Bronchial epithelial cell (primary cell): ENCODE measurements at regions not wholly inside any gene's neighbourhood (a gene's known extent, or its start where the extent isn't known, plus 50 kb on each side); places are given as distances from the start of the nearest gene placed in this dataset.

Source experiments
- DNase-seq: peaks from one replicate; pipeline ENCODE4 v3.0.0-alpha.2; 2010; ENCODE audit warnings: low read depth
- FAIRE-seq: peaks from 2 replicates; lab custom pipeline; 2011; peaks lifted over from hg19 to GRCh38; lab: Jason Lieb, UNC
- H3K27me3 ChIP-seq: 2 replicates; pipeline ENCODE4 v1.5.1; 2011; ENCODE audit warnings: low read length; ENCODE audit not compliant: control insufficient read depth, insufficient read depth
- H3K36me3 ChIP-seq: 2 replicates; pipeline ENCODE4 v1.5.1; 2011; ENCODE audit warnings: low read length; ENCODE audit not compliant: control insufficient read depth, insufficient read depth
- H3K4me3 ChIP-seq: 2 replicates; pipeline ENCODE4 v1.5.1; 2011; ENCODE audit warnings: mild to moderate bottlenecking, low read depth, low read length, control low read depth
- TF ChIP-seq, protein P1 (sequence below): IDR thresholded peaks from 2 replicates; pipeline ENCODE4 v1.5.1; 2011; ENCODE audit warnings: mild to moderate bottlenecking, moderate library complexity, low read length, control low read depth, inconsistent platforms; ENCODE audit not compliant: insufficient read depth, severe bottlenecking

DNA sequence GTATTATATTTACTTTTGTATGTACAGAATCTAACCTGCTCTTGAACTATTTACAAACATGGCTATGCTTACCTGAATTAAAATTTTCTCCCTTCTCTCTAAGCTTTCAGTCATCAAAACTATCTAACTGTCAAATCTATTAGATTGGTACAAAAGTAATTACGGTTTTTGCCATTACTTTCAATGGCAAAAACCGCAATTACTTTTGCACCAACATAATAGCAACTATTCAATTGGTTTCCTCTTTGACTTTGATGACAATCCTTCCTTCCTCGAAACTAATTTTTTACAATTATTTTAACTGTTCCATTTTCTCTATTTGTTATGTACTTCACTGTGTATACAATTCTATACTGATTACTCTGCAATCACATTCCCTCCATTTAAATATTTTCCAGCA is 1019.4 kb upstream of the CDH2 start:
- DNase-seq: no peak
- no peaks in the 10 kb centered on the region for H3K36me3 ChIP-seq
- no peak for FAIRE-seq
- no peak overlapping the region for H3K4me3 ChIP-seq
- TF ChIP-seq, protein P1, sequence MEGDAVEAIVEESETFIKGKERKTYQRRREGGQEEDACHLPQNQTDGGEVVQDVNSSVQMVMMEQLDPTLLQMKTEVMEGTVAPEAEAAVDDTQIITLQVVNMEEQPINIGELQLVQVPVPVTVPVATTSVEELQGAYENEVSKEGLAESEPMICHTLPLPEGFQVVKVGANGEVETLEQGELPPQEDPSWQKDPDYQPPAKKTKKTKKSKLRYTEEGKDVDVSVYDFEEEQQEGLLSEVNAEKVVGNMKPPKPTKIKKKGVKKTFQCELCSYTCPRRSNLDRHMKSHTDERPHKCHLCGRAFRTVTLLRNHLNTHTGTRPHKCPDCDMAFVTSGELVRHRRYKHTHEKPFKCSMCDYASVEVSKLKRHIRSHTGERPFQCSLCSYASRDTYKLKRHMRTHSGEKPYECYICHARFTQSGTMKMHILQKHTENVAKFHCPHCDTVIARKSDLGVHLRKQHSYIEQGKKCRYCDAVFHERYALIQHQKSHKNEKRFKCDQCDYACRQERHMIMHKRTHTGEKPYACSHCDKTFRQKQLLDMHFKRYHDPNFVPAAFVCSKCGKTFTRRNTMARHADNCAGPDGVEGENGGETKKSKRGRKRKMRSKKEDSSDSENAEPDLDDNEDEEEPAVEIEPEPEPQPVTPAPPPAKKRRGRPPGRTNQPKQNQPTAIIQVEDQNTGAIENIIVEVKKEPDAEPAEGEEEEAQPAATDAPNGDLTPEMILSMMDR: no peak
- no peaks in the 10 kb centered on the region for H3K27me3 ChIP-seq

DNA sequence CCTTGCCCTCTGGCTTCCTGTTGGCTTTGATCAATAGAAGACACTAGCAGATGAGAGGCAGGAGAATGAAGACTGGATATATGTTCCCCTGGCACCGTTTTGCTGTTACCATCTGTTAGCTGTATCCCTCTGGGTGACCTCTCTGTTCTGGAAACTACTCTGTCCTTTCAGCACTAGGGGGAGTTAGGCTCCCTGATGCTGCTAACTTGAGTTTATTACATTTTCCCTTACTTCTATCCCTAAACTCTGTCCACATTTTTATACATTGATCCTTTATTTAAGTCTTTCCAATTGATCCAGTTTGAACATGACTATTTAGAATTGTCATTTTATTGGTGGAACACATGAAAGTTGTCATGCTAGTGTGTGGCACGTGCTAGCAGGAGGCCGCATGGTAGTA is 1014.3 kb upstream of the CDH2 start:
- Histone ChIP-seq H3K4me3 (no peak overlapping the region), H3K36me3 (no peaks in the 10 kb centered on the region), H3K27me3 (no peaks in the 10 kb centered on the region)
- DNase-seq: peak; percentile 21
- TF ChIP-seq, protein P1: peak; percentile 41
- no peak for FAIRE-seq

DNA sequence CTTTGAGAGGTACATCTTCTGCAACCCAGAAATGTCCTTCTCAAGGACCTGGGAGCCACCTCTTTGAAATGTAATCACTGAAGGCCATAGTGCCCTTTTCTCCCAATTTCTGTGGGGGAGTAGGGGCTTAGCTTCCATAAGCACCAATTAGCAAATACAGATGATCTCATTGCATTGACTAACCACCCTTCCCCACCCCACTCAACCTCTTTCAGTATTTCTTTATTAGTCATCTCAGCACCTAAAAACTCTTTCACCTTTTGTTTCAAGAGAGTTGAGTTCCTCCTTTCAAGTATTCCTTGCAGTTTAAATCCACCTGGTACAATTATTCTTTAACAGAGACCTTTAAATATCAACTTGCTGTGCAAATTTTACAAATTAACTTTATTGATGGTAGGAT is 1011.8 kb upstream of the CDH2 start:
- Histone ChIP-seq H3K36me3 (no peaks in the 10 kb centered on the region), H3K4me3 (no peak overlapping the region), H3K27me3 (no peaks in the 10 kb centered on the region)
- no peak for FAIRE-seq
- TF ChIP-seq, protein P1: no peak
- peak; percentile 89 for DNase-seq

DNA sequence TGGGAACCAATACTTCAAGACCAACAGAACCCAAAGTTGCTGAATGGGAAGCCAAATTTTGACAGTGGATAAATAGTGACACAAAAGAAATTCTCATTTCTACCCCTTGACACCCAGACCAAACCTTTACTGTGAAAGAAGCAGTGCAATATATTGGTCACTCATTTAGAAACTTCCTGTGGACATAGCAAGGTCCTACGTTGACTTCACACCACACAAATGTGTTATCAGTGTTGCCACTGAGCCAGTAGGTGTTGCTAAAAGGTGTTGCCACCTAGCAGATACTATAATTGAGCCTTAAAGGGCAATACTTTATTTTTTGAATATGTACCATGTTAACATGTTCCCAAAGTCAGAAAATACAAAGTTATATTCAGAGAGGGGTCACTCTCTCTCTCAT is 1008.9 kb upstream of the CDH2 start:
- TF ChIP-seq, protein P1: no peak
- no peaks in the 10 kb centered on the region for H3K36me3 ChIP-seq
- FAIRE-seq (no peak), DNase-seq (no peak)
- H3K27me3 ChIP-seq: no peaks in the 10 kb centered on the region
- H3K4me3 ChIP-seq: no peak overlapping the region

DNA sequence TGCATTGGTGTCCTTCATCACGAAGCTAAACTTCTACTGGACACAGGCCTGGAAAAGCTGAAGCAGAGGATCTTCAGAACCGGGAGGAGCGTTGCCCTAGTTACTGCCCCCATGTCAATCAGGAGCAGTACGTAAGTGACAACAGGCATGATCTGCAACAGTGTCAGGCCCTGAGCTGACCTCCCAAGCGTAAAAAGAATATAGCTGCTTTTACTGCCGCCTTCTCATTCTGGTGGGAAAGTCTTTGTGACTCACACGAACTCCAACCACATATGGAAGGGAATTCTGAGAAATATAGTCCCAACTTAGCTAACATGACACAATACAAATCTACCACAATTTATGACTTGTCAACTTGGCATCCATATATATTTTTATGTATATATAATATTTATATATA is 1007.7 kb upstream of the CDH2 start:
- Histone ChIP-seq H3K27me3 (no peaks in the 10 kb centered on the region), H3K36me3 (no peaks in the 10 kb centered on the region), H3K4me3 (no peak overlapping the region)
- FAIRE-seq (no peak), DNase-seq (no peak)
- TF ChIP-seq, protein P1: no peak

DNA sequence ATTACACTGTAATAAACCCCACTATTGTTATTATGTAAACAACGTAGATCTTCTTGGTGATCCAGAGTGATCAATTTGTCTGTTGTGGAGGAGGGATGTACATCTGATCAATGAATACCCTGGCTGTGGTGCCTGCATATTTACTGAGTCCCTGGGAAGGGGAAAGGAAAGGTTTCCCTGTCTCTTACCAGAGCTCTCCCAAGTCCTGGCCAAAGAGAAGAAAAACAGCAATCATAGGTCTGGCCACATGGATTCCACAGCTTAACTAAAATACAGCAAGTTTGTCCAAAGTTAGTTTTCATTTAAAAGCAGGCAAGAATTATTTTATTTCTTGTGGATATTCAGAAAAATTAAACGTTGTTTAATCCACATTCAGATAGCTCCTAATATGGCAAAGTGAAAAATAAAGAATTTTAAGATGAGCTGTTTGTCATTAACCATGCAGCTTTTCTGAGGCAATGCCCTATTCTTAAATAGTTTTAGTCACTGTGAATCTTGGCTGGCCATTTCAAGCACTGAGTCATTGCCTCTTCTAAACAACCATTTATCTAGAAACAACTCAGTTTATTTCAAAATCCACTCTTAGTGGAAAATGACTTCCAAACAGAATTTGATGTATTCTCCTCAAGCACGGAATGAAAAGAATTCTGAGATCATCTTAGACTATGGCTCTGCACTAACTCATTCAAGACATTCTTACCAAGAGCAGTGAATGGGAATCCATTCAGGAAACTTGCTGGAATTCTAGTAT is 1004.4 kb upstream of the CDH2 start:
- H3K36me3 ChIP-seq: no peaks in the 10 kb centered on the region
- no peak overlapping the region for H3K4me3 ChIP-seq
- no peak for FAIRE-seq
- no peaks in the 10 kb centered on the region for H3K27me3 ChIP-seq
- peak; percentile 82 for DNase-seq
- TF ChIP-seq, protein P1: no peak
